Sigmoid colon (tissue), 6 donors: ENCODE measurements at regions not wholly inside any gene's neighbourhood (a gene's known extent, or its start where the extent isn't known, plus 50 kb on each side); places are given as distances from the start of the nearest gene placed in this dataset.

ENCODE experiments used
- DNase-seq: peaks from one replicate; pipeline ENCODE4 v3.0.0-alpha.2; 2019
- H3K27ac ChIP-seq, 4 donors: fragments of 200-600 bp; sonication (generic); one replicate each; pipeline ENCODE4 v1.5.1; 2016 to 2019; ENCODE audit warnings: mild to moderate bottlenecking in 1 of 4
- H3K27me3 ChIP-seq, 3 donors: fragments of 200-600 bp; sonication (generic); one replicate each; pipeline ENCODE4 v1.5.1; 2019; ENCODE audit warnings: mild to moderate bottlenecking in 1 of 3
- H3K36me3 ChIP-seq, 4 donors: fragments of 200-600 bp; sonication (generic); one replicate each; pipeline ENCODE4 v1.5.1; 2016 to 2019
- H3K4me1 ChIP-seq, 4 donors: fragments of 200-600 bp; sonication (generic); one replicate each; pipeline ENCODE4 v1.5.1; 2017 to 2019
- H3K4me3 ChIP-seq, 4 donors: fragments of 200-600 bp; sonication (generic); one replicate each; pipeline ENCODE4 v1.5.1; 2017 to 2019; ENCODE audit warnings: mild to moderate bottlenecking in 2 of 4, moderate library complexity in 1 of 4
- H3K9me3 ChIP-seq, 4 donors: fragments of 200-600 bp in 3 of 4; sonication (generic) in 3 of 4; one replicate each; pipeline versions ENCODE4 v1.5.1 to v1.6.1; 2013 to 2019
- EP300 ChIP-seq, 4 donors: sonication (generic); formaldehyde crosslinking; IDR thresholded peaks; one replicate each; pipeline ENCODE4 v1.6.1; 2017; ENCODE audit warnings: antibody characterized with exemption in 4 of 4
- POLR2A ChIP-seq, 2 donors: fragments of 450-650 bp; IDR thresholded peaks; one replicate each; pipeline ENCODE4 v1.6.1; 2016; ENCODE audit warnings: antibody characterized with exemption in 2 of 2, mild to moderate bottlenecking in 2 of 2, moderate library complexity in 2 of 2
- POLR2AphosphoS5 ChIP-seq, 4 donors: sonication (generic); formaldehyde crosslinking; IDR thresholded peaks; one replicate each; pipeline ENCODE4 v1.6.1; 2017; ENCODE audit warnings: antibody characterized with exemption in 4 of 4
- WGBS, 2 donors: extraction: QIAGEN DNeasy Blood & Tissue Kit; methylation state at CpG; one replicate each; pipeline ENCODE4 v1.1.7; 2013; 5-methylcytosine and 5-hydroxymethylcytosine counted together
- intact Hi-C: fragments of 100-400 bp; cut with DNase I; formaldehyde crosslinking; loops from one replicate; pipeline ENCODE4 v1.15.1; 2023
- TF ChIP-seq, protein P1 (sequence below), 4 experiments: fragments of 450-650 bp in 3 of 4; fragments of 200-600 bp in 1 of 4; IDR thresholded peaks; one replicate each; pipeline ENCODE4 v1.5.1; 2016 to 2019; ENCODE audit warnings: antibody characterized with exemption in 4 of 4, mild to moderate bottlenecking in 3 of 4, moderate library complexity in 2 of 4
- donor health status: healthy with polysubstance abuse.
- donor health status: healthy.

- Histone ChIP-seq H3K27me3 (no peaks in the 10 kb centered on the region), H3K36me3 (no peaks in the 10 kb centered on the region), H3K4me1 (no peaks in the 10 kb centered on the region), H3K4me3 (no peak overlapping the region), H3K27ac (no peak overlapping the region), H3K9me3 (no peaks in the 10 kb centered on the region)
- intact Hi-C loops, result no loop called here
- TF ChIP-seq, protein P1, sequence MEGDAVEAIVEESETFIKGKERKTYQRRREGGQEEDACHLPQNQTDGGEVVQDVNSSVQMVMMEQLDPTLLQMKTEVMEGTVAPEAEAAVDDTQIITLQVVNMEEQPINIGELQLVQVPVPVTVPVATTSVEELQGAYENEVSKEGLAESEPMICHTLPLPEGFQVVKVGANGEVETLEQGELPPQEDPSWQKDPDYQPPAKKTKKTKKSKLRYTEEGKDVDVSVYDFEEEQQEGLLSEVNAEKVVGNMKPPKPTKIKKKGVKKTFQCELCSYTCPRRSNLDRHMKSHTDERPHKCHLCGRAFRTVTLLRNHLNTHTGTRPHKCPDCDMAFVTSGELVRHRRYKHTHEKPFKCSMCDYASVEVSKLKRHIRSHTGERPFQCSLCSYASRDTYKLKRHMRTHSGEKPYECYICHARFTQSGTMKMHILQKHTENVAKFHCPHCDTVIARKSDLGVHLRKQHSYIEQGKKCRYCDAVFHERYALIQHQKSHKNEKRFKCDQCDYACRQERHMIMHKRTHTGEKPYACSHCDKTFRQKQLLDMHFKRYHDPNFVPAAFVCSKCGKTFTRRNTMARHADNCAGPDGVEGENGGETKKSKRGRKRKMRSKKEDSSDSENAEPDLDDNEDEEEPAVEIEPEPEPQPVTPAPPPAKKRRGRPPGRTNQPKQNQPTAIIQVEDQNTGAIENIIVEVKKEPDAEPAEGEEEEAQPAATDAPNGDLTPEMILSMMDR (IDR thresholded peaks at IDR 0.05), result no peak
- TF ChIP-seq EP300 (IDR thresholded peaks at IDR 0.05) (no peak), POLR2AphosphoS5 (IDR thresholded peaks at IDR 0.05) (no peak), POLR2A (IDR thresholded peaks at IDR 0.05) (no peak)
- 92 to 96% methylated on average over 3 of the region's 3 CpGs for WGBS, 2 donors
- DNase-seq, result no peak
These were observed 571.5 kb downstream of the UTRN start for GRCh38 chr6:144856622-144857021.

DNA sequence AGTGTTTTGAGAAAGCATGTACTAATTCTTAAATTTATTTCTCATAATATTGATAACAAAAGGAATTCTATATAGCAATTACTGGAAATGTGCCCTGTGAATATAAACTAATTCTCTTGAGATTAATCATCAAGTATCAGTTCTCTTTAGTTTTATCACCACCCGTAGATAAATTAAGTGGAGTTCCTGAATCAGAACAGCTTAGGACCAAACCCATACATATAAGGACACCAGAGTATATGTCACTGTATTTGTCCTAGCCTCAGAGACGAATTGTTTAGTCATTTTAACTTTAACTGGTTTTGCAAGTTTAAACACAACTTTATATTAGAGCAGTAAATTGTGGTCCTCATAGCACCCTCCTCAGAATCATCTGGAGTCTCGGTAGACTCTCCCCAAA is 572.0 kb downstream of the UTRN start:
- TF ChIP-seq EP300 (IDR thresholded peaks at IDR 0.05), result no peak
- TF ChIP-seq POLR2AphosphoS5 (IDR thresholded peaks at IDR 0.05), result no peak
- TF ChIP-seq POLR2A (IDR thresholded peaks at IDR 0.05), result no peak
- TF ChIP-seq, protein P1 (IDR thresholded peaks at IDR 0.05), result no peak
- no peak for DNase-seq

GRCh38 chr6:144862769-144863168 is 577.6 kb downstream of the UTRN start:
- Histone ChIP-seq H3K27ac (no peak overlapping the region), H3K9me3 (peaks cover 0 to 11% (median 0%) of the 10 kb centered on the region in 4 donors), H3K4me1 (no peaks in the 10 kb centered on the region), H3K4me3 (no peak overlapping the region), H3K36me3 (no peaks in the 10 kb centered on the region), H3K27me3 (no peaks in the 10 kb centered on the region)
- intact Hi-C loops, result no loop called here
- 81 to 88% methylated on average over 2 of the region's 2 CpGs for WGBS, 2 donors
- DNase-seq, result no peak
- no peak for TF ChIP-seq EP300 (IDR thresholded peaks at IDR 0.05)
- TF ChIP-seq POLR2A (IDR thresholded peaks at IDR 0.05), result no peak
- TF ChIP-seq POLR2AphosphoS5 (IDR thresholded peaks at IDR 0.05), result no peak
- TF ChIP-seq, protein P1 (IDR thresholded peaks at IDR 0.05), result no peak

More for the DNA sequence above, 572.0 kb downstream of the UTRN start:
- intact Hi-C loops, result no loop called here
- Histone ChIP-seq H3K9me3 (no peaks in the 10 kb centered on the region), H3K27me3 (no peaks in the 10 kb centered on the region), H3K4me3 (no peak overlapping the region), H3K27ac (no peak overlapping the region), H3K4me1 (no peaks in the 10 kb centered on the region), H3K36me3 (no peaks in the 10 kb centered on the region)
- 53 to 69% methylated on average over 3 of the region's 3 CpGs for WGBS, 2 donors

GRCh38 chr6:144867761-144868160 is 582.6 kb downstream of the UTRN start:
- no peak for TF ChIP-seq EP300 (IDR thresholded peaks at IDR 0.05)
- TF ChIP-seq, protein P1 (IDR thresholded peaks at IDR 0.05), result no peak
- no peak for TF ChIP-seq POLR2A (IDR thresholded peaks at IDR 0.05)
- TF ChIP-seq POLR2AphosphoS5 (IDR thresholded peaks at IDR 0.05), result no peak
- no peak overlapping the region for H3K4me3 ChIP-seq
- H3K9me3 ChIP-seq, result peaks cover 0 to 11% (median 0%) of the 10 kb centered on the region in 4 donors
- DNase-seq, result no peak
- no peaks in the 10 kb centered on the region for H3K27me3 ChIP-seq
- H3K4me1 ChIP-seq, result no peaks in the 10 kb centered on the region
- no peak overlapping the region for H3K27ac ChIP-seq
- H3K36me3 ChIP-seq, result no peaks in the 10 kb centered on the region
- WGBS, 2 donors, result 28 to 61% methylated on average over 2 of the region's 2 CpGs
- intact Hi-C loops, result no loop called here

DNA sequence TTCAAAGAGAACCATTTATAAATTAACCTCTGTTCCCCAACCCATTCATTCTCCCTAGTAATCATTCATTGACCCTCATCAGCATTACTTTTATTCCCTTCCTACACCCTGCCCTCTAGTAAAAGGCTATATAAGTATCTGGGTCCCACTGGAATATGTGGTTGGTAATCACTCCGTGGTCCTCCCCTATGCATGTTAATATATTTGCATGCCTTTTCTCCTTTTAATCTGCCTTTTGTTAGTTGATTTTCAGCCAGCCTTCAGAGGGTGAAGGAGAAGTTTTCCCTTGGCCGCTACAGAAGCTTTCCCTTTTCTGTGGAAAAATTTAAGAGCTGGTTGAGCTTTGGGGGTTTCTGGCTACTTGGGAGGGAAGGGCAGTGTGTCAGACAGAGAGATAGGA is 585.6 kb downstream of the UTRN start:
- no peak for DNase-seq
- Histone ChIP-seq H3K9me3 (no peaks in the 10 kb centered on the region), H3K27me3 (no peaks in the 10 kb centered on the region), H3K36me3 (no peaks in the 10 kb centered on the region), H3K4me1 (no peaks in the 10 kb centered on the region), H3K27ac (no peak overlapping the region), H3K4me3 (no peak overlapping the region)
- no peak for TF ChIP-seq POLR2A (IDR thresholded peaks at IDR 0.05)
- no peak for TF ChIP-seq EP300 (IDR thresholded peaks at IDR 0.05)
- intact Hi-C loops, result no loop called here
- WGBS, 2 donors, result 66 to 77% methylated on average over 2 of the region's 2 CpGs
